ENCODE measurements at regions not wholly inside any gene's neighbourhood (a gene's known extent, or its start where the extent isn't known, plus 50 kb on each side); places are given as distances from the start of the nearest gene placed in this dataset.

GRCh38 chr4:9599266-9599665 lies 155.1 kb downstream of the DEFB131A start:
- TF ChIP-seq CTCF (IDR thresholded peaks at IDR 0.05) (no peak), POLR2A (IDR thresholded peaks at IDR 0.05) (no peak), POLR2AphosphoS5 (IDR thresholded peaks at IDR 0.05) (no peak)

Measured in stomach (tissue), 4 donors.